ENCODE measurements at regions not wholly inside any gene's neighbourhood (a gene's known extent, or its start where the extent isn't known, plus 50 kb on each side); places are given as distances from the start of the nearest gene placed in this dataset.

DNA sequence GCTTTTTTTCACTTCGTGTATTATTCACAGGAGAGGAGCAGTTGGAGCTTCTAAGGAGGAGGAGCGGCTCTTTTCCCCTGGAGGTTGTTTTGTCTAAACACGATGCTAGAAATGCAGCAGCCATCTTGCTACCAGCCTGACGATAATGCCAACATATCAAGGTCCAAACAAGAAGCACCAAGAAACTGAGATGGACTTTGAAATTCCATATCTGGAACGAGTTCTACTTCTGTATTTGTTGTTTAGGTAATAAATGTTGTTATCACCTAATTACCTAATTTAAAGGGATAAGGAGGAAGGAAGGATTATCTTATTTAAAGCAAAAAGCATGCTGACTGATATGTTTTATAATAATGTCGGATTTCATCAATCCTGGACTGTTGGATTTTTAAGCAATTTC is 174.4 kb upstream of the TMPO start:
- Histone ChIP-seq H3K4me3 (ENCODE audit: low read length) (no peak overlapping the region), H4K20me1 (ENCODE audit: insufficient read depth) (no peaks in the 10 kb centered on the region), H3K4me2 (ENCODE audit: low read length) (no peak overlapping the region), H3K27me3 (ENCODE audit: insufficient read depth, low read depth, low read length) (no peaks in the 10 kb centered on the region), H3K9me2 (ENCODE audit: insufficient read depth, low read length) (no peaks in the 10 kb centered on the region), H3F3A (ENCODE audit: insufficient read depth, low read length, poor library complexity, severe bottlenecking) (no peaks in the 10 kb centered on the region), H3K79me2 (replicated peaks; ENCODE audit: insufficient read depth, low read length) (no peaks in the 10 kb centered on the region), H2AFZ (ENCODE audit: low read depth, low read length) (no peak overlapping the region), H3K27ac (ENCODE audit: low read length) (no peak overlapping the region), H3K36me3 (ENCODE audit: insufficient read depth, low read length) (no peaks in the 10 kb centered on the region), H3K9me3 (ENCODE audit: low read length) (no peaks in the 10 kb centered on the region), H3K9ac (ENCODE audit: low read length) (no peak overlapping the region)
- TF ChIP-seq RAD21 (conservative IDR thresholded peaks at IDR 0.05) (no peak), EZH2 (IDR thresholded peaks at IDR 0.05; ENCODE audit: borderline replicate concordance, insufficient read depth, low read length, poor library complexity, severe bottlenecking) (no peak), SMC3 (conservative IDR thresholded peaks at IDR 0.05; ENCODE audit: poor library complexity) (no peak), POLR2AphosphoS5 (IDR thresholded peaks at IDR 0.05) (no peak), MXI1 (conservative IDR thresholded peaks at IDR 0.05; ENCODE audit: poor library complexity, severe bottlenecking) (no peak), EP300 (conservative IDR thresholded peaks at IDR 0.05; ENCODE audit: poor library complexity, severe bottlenecking) (no peak), TAF1 (IDR thresholded peaks at IDR 0.05; ENCODE audit: low read depth) (no peak)
- TF ChIP-seq, protein P1, sequence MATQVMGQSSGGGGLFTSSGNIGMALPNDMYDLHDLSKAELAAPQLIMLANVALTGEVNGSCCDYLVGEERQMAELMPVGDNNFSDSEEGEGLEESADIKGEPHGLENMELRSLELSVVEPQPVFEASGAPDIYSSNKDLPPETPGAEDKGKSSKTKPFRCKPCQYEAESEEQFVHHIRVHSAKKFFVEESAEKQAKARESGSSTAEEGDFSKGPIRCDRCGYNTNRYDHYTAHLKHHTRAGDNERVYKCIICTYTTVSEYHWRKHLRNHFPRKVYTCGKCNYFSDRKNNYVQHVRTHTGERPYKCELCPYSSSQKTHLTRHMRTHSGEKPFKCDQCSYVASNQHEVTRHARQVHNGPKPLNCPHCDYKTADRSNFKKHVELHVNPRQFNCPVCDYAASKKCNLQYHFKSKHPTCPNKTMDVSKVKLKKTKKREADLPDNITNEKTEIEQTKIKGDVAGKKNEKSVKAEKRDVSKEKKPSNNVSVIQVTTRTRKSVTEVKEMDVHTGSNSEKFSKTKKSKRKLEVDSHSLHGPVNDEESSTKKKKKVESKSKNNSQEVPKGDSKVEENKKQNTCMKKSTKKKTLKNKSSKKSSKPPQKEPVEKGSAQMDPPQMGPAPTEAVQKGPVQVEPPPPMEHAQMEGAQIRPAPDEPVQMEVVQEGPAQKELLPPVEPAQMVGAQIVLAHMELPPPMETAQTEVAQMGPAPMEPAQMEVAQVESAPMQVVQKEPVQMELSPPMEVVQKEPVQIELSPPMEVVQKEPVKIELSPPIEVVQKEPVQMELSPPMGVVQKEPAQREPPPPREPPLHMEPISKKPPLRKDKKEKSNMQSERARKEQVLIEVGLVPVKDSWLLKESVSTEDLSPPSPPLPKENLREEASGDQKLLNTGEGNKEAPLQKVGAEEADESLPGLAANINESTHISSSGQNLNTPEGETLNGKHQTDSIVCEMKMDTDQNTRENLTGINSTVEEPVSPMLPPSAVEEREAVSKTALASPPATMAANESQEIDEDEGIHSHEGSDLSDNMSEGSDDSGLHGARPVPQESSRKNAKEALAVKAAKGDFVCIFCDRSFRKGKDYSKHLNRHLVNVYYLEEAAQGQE (IDR thresholded peaks at IDR 0.05; ENCODE audit: borderline replicate concordance) = no peak
- TF ChIP-seq, protein P2, sequence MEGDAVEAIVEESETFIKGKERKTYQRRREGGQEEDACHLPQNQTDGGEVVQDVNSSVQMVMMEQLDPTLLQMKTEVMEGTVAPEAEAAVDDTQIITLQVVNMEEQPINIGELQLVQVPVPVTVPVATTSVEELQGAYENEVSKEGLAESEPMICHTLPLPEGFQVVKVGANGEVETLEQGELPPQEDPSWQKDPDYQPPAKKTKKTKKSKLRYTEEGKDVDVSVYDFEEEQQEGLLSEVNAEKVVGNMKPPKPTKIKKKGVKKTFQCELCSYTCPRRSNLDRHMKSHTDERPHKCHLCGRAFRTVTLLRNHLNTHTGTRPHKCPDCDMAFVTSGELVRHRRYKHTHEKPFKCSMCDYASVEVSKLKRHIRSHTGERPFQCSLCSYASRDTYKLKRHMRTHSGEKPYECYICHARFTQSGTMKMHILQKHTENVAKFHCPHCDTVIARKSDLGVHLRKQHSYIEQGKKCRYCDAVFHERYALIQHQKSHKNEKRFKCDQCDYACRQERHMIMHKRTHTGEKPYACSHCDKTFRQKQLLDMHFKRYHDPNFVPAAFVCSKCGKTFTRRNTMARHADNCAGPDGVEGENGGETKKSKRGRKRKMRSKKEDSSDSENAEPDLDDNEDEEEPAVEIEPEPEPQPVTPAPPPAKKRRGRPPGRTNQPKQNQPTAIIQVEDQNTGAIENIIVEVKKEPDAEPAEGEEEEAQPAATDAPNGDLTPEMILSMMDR (IDR thresholded peaks at IDR 0.05; ENCODE audit: poor library complexity, severe bottlenecking) = no peak

DNA sequence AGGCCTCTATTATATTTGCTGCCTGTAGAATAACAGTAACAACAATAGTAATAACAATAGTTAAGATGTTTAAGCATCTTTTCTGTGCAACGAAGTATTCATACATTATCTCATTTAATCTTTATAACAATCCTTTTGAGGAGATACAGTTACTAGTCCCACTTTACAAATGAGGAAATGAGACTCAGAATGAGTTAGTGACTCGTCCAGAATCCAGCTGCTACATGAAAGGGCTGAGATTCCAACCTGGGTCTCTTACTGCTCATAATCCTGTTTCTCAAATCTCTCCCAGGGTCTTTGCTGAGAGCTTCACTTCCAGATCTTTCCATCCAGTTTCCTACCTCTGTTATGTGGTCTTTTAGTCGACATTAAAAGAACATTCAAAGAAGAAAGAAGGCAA is 173.7 kb upstream of the TMPO start:
- H3K27me3 ChIP-seq (ENCODE audit: insufficient read depth, low read depth, low read length) = no peaks in the 10 kb centered on the region
- H2AFZ ChIP-seq (ENCODE audit: low read depth, low read length) = no peak overlapping the region
- no peak overlapping the region for H3K9ac ChIP-seq (ENCODE audit: low read length)
- H3K4me2 ChIP-seq (ENCODE audit: low read length) = no peak overlapping the region
- H3K79me2 ChIP-seq (replicated peaks; ENCODE audit: insufficient read depth, low read length) = no peaks in the 10 kb centered on the region
- H4K20me1 ChIP-seq (ENCODE audit: insufficient read depth) = no peaks in the 10 kb centered on the region
- TF ChIP-seq, protein P1 (IDR thresholded peaks at IDR 0.05; ENCODE audit: borderline replicate concordance) = no peak
- TF ChIP-seq TAF1 (IDR thresholded peaks at IDR 0.05; ENCODE audit: low read depth) = no peak
- no peak for TF ChIP-seq EP300 (conservative IDR thresholded peaks at IDR 0.05; ENCODE audit: poor library complexity, severe bottlenecking)
- no peak for TF ChIP-seq EZH2 (IDR thresholded peaks at IDR 0.05; ENCODE audit: borderline replicate concordance, insufficient read depth, low read length, poor library complexity, severe bottlenecking)
- no peak overlapping the region for H3K27ac ChIP-seq (ENCODE audit: low read length)
- H3F3A ChIP-seq (ENCODE audit: insufficient read depth, low read length, poor library complexity, severe bottlenecking) = no peaks in the 10 kb centered on the region
- no peaks in the 10 kb centered on the region for H3K9me2 ChIP-seq (ENCODE audit: insufficient read depth, low read length)
- H3K36me3 ChIP-seq (ENCODE audit: insufficient read depth, low read length) = no peaks in the 10 kb centered on the region
- H3K4me3 ChIP-seq (ENCODE audit: low read length) = no peak overlapping the region
- H3K9me3 ChIP-seq (ENCODE audit: low read length) = no peaks in the 10 kb centered on the region

Data from neural cell (in vitro differentiated cells).